Stomach (tissue), 8 donors: ENCODE measurements at regions not wholly inside any gene's neighbourhood (a gene's known extent, or its start where the extent isn't known, plus 50 kb on each side); places are given as distances from the start of the nearest gene placed in this dataset.

Source experiments
- DNase-seq, 2 donors: peaks; one replicate each; pipeline versions ENCODE4 v3.0.0 to v3.0.0-alpha.2; 2013 to 2019
- H3K27ac ChIP-seq, 5 donors: fragments of 200-600 bp in 4 of 5; sonication (generic) in 4 of 5; one replicate each; pipeline ENCODE4 v1.5.1; 2013 to 2019; ENCODE audit warnings: mild to moderate bottlenecking in 1 of 5, moderate library complexity in 1 of 5
- H3K27me3 ChIP-seq, 3 donors: fragments of 200-600 bp; sonication (generic); one replicate each; pipeline ENCODE4 v1.5.1; 2017 to 2019; ENCODE audit warnings: mixed run types in 1 of 3
- H3K36me3 ChIP-seq, 4 donors: fragments of 200-600 bp; sonication (generic); 1 replicate in 3 of 4; 2 replicates in 1 of 4; pipeline ENCODE4 v1.5.1; 2016 to 2019
- H3K4me1 ChIP-seq, 4 donors: fragments of 200-600 bp; sonication (generic); one replicate each; pipeline ENCODE4 v1.5.1; 2016 to 2019
- H3K4me3 ChIP-seq, 4 donors: fragments of 200-600 bp; sonication (generic) in 3 of 4; one replicate each; pipeline ENCODE4 v1.5.1; 2016 to 2019; ENCODE audit warnings: mild to moderate bottlenecking in 1 of 4
- H3K9me3 ChIP-seq, 4 donors: fragments of 200-600 bp; sonication (generic); one replicate each; pipeline ENCODE4 v1.5.1; 2016 to 2019
- CTCF ChIP-seq, 7 experiments: fragments of 450-650 bp in 4 of 7; fragments of 200-600 bp in 3 of 7; sonication (generic) in 3 of 7; IDR thresholded peaks; one replicate each; pipeline ENCODE4 v1.5.1; 2016 to 2019; ENCODE audit warnings: antibody characterized with exemption in 7 of 7, control low read depth in 2 of 7, mild to moderate bottlenecking in 1 of 7
- EP300 ChIP-seq: sonication (generic); formaldehyde crosslinking; IDR thresholded peaks from one replicate; pipeline ENCODE4 v1.6.1; 2017; ENCODE audit warnings: antibody characterized with exemption
- POLR2A ChIP-seq, 4 donors: fragments of 450-650 bp; IDR thresholded peaks; one replicate each; pipeline ENCODE4 v1.6.1; 2016; ENCODE audit warnings: antibody characterized with exemption in 4 of 4, control low read depth in 2 of 4, mild to moderate bottlenecking in 1 of 4, moderate library complexity in 1 of 4
- POLR2AphosphoS5 ChIP-seq, 3 donors: sonication (generic); formaldehyde crosslinking; IDR thresholded peaks; one replicate each; pipeline ENCODE4 v1.6.1; 2016; ENCODE audit warnings: antibody characterized with exemption in 3 of 3
- WGBS, 5 donors: extraction: QIAGEN DNeasy Blood & Tissue Kit in 3 of 5; methylation state at CpG; one replicate each; pipeline versions ENCODE4 v1.1.5 to v1.1.7; 2013 to 2018; 5-methylcytosine and 5-hydroxymethylcytosine counted together
- intact Hi-C: fragments of 100-400 bp; cut with DNase I; formaldehyde crosslinking; loops from one replicate; pipeline ENCODE4 v1.15.1; 2023; ENCODE audit warnings: low total_unique reads
- donor health status: healthy with polysubstance abuse.
- donor health status: Bipolar disorder and iron deficiency.
- donor health status: healthy.

- H3K4me1 ChIP-seq, result no peaks in the 10 kb centered on the region
- TF ChIP-seq POLR2A (IDR thresholded peaks at IDR 0.05), result no peak
- DNase-seq, result peak in 1 of 2 donors; percentile 7
- no peaks in the 10 kb centered on the region for H3K36me3 ChIP-seq
- H3K4me3 ChIP-seq, result no peak overlapping the region
- H3K27me3 ChIP-seq, result no peaks in the 10 kb centered on the region
- 20 to 49% (median 42%) methylated on average over 3 of the region's 3 CpGs for WGBS, 5 donors
- no peak overlapping the region for H3K27ac ChIP-seq
- H3K9me3 ChIP-seq, result no peaks in the 10 kb centered on the region
- intact Hi-C loops, result no loop called here
These were observed 486.1 kb upstream of the LRRC7 start for GRCh38 chr1:69081668-69082067.

- Histone ChIP-seq H3K27ac (no peak overlapping the region), H3K36me3 (no peaks in the 10 kb centered on the region), H3K9me3 (no peaks in the 10 kb centered on the region), H3K27me3 (no peaks in the 10 kb centered on the region), H3K4me1 (no peaks in the 10 kb centered on the region), H3K4me3 (no peak overlapping the region)
- intact Hi-C loops, result no loop called here
- DNase-seq, result no peak
- WGBS, 5 donors, result 51 to 64% (median 59%) methylated on average over 4 of the region's 4 CpGs
- TF ChIP-seq EP300 (no peak), POLR2AphosphoS5 (IDR thresholded peaks at IDR 0.05) (no peak), POLR2A (IDR thresholded peaks at IDR 0.05) (no peak), CTCF (IDR thresholded peaks at IDR 0.05) (no peak)
These were observed 485.4 kb upstream of the LRRC7 start for GRCh38 chr1:69082312-69082711.

- DNase-seq, result no peak
- peaks cover 0 to 18% (median 8%) of the 10 kb centered on the region in 4 donors for H3K9me3 ChIP-seq
- H3K27me3 ChIP-seq, result no peaks in the 10 kb centered on the region
- H3K36me3 ChIP-seq, result no peaks in the 10 kb centered on the region
- TF ChIP-seq POLR2AphosphoS5 (IDR thresholded peaks at IDR 0.05), result no peak
- no peak for TF ChIP-seq EP300
- TF ChIP-seq CTCF (IDR thresholded peaks at IDR 0.05), result no peak
- TF ChIP-seq POLR2A (IDR thresholded peaks at IDR 0.05), result no peak
- intact Hi-C loops, result no loop called here
- no peak overlapping the region for H3K27ac ChIP-seq
- H3K4me3 ChIP-seq, result no peak overlapping the region
- no peaks in the 10 kb centered on the region for H3K4me1 ChIP-seq
These were observed 481.6 kb upstream of the LRRC7 start for GRCh38 chr1:69086148-69086547.

GRCh38 chr1:69088571-69088970 lies 479.2 kb upstream of the LRRC7 start:
- Histone ChIP-seq H3K27me3 (no peaks in the 10 kb centered on the region), H3K4me1 (no peaks in the 10 kb centered on the region), H3K9me3 (peaks cover 0 to 21% (median 10%) of the 10 kb centered on the region in 4 donors), H3K36me3 (no peaks in the 10 kb centered on the region), H3K4me3 (no peak overlapping the region), H3K27ac (no peak overlapping the region)
- WGBS, 5 donors, result 33 to 56% (median 50%) methylated on average over 1 of the region's 1 CpG
- TF ChIP-seq POLR2A (IDR thresholded peaks at IDR 0.05) (no peak), CTCF (IDR thresholded peaks at IDR 0.05) (no peak), EP300 (no peak), POLR2AphosphoS5 (IDR thresholded peaks at IDR 0.05) (no peak)
- intact Hi-C loops, result no loop called here
- DNase-seq, result no peak

- intact Hi-C loops, result no loop called here
- Histone ChIP-seq H3K4me1 (no peaks in the 10 kb centered on the region), H3K36me3 (no peaks in the 10 kb centered on the region), H3K27ac (no peak overlapping the region), H3K27me3 (no peaks in the 10 kb centered on the region), H3K4me3 (no peak overlapping the region), H3K9me3 (peaks cover 0 to 21% (median 10%) of the 10 kb centered on the region in 4 donors)
- DNase-seq, result no peak
- TF ChIP-seq POLR2A (IDR thresholded peaks at IDR 0.05), result no peak
- no peak for TF ChIP-seq EP300
- TF ChIP-seq POLR2AphosphoS5 (IDR thresholded peaks at IDR 0.05), result no peak
- no peak for TF ChIP-seq CTCF (IDR thresholded peaks at IDR 0.05)
These were observed 477.6 kb upstream of the LRRC7 start for GRCh38 chr1:69090170-69090569.
